GM12892 (cell line): ENCODE measurements at regions not wholly inside any gene's neighbourhood (a gene's known extent, or its start where the extent isn't known, plus 50 kb on each side); places are given as distances from the start of the nearest gene placed in this dataset.

Experiments used
- POLR2A ChIP-seq: IDR thresholded peaks from 2 replicates; pipeline ENCODE4 v1.6.1; 2011; ENCODE audit warnings: low read depth, low read length, control low read depth
- POLR2AphosphoS5 ChIP-seq: IDR thresholded peaks from 2 replicates; pipeline ENCODE4 v1.6.1; 2011; ENCODE audit warnings: low read depth, low read length, control low read depth
- TAF1 ChIP-seq: IDR thresholded peaks from 2 replicates; pipeline ENCODE4 v1.6.1; 2011; ENCODE audit warnings: low read depth, mild to moderate bottlenecking, control low read depth, low read length, borderline replicate concordance

DNA sequence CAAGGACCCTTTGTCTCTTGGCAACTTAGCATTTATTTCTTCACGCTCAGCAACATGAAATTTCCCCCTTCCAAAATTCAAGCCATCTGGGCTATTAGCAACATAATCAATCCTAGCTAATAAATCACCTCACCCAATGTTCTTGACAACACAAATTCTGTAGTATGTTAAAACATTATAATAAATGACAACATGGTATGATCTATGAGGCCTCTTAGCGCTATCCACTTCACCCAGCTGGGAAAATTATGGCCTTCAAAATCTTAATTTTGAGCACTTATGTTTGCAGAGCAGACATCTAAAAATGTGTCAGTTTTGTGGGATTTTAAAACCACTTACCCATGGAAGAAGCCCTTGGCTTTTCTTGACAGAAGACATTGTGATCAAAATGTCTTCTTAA lies 181.9 kb downstream of the HDGFL1 start:
- TF ChIP-seq POLR2AphosphoS5 (no peak), POLR2A (no peak), TAF1 (no peak)
